ENCODE measurements at regions not wholly inside any gene's neighbourhood (a gene's known extent, or its start where the extent isn't known, plus 50 kb on each side); places are given as distances from the start of the nearest gene placed in this dataset.

- H3K9me3 ChIP-seq, result peaks cover 0 to 5% (median 0%) of the 10 kb centered on the region in 3 donors
- DNase-seq, result no peak
- no peaks in the 10 kb centered on the region for H3K36me3 ChIP-seq
- TF ChIP-seq CTCF (IDR thresholded peaks at IDR 0.05) (no peak), POLR2A (IDR thresholded peaks at IDR 0.05) (no peak)
- H3K27me3 ChIP-seq, result no peaks in the 10 kb centered on the region
- H3K27ac ChIP-seq, result no peak overlapping the region
- no peaks in the 10 kb centered on the region for H3K4me1 ChIP-seq
- H3K4me3 ChIP-seq, result no peak overlapping the region
- intact Hi-C loops (cut with DNase I), result no loop called here
Observed at GRCh38 chr9:24439456-24439855, 106.2 kb downstream of the IZUMO3 start.

- no peak overlapping the region for H3K4me3 ChIP-seq
- 60 to 75% methylated on average over 3 of the region's 3 CpGs for whole genome bisulfite sequencing, 2 donors
- intact Hi-C loops (cut with DNase I), result no loop called here
- H3K36me3 ChIP-seq, result no peaks in the 10 kb centered on the region
- H3K9me3 ChIP-seq, result peaks cover 0 to 5% (median 0%) of the 10 kb centered on the region in 3 donors
- no peaks in the 10 kb centered on the region for H3K27me3 ChIP-seq
- DNase-seq, result no peak
- TF ChIP-seq POLR2A (IDR thresholded peaks at IDR 0.05) (no peak), CTCF (IDR thresholded peaks at IDR 0.05) (no peak)
- no peak overlapping the region for H3K27ac ChIP-seq
- no peaks in the 10 kb centered on the region for H3K4me1 ChIP-seq
Observed at GRCh38 chr9:24438876-24439275, 106.8 kb downstream of the IZUMO3 start.

- TF ChIP-seq CTCF (IDR thresholded peaks at IDR 0.05), result no peak
- intact Hi-C loops (cut with DNase I), result no loop called here
- H3K9me3 ChIP-seq, result peaks cover 0 to 5% (median 0%) of the 10 kb centered on the region in 3 donors
- H3K27me3 ChIP-seq, result no peaks in the 10 kb centered on the region
- no peak for DNase-seq
- no peak overlapping the region for H3K27ac ChIP-seq
- no peaks in the 10 kb centered on the region for H3K36me3 ChIP-seq
- WGBS, 2 donors, result 67 to 83% methylated on average over 1 of the region's 1 CpG
- no peaks in the 10 kb centered on the region for H3K4me1 ChIP-seq
- H3K4me3 ChIP-seq, result no peak overlapping the region
Observed at GRCh38 chr9:24436761-24437160, 108.9 kb downstream of the IZUMO3 start.

- no peaks in the 10 kb centered on the region for H3K36me3 ChIP-seq
- no peaks in the 10 kb centered on the region for H3K4me1 ChIP-seq
- H3K9me3 ChIP-seq, result peaks cover 0 to 5% (median 0%) of the 10 kb centered on the region in 3 donors
- no peak overlapping the region for H3K27ac ChIP-seq
- TF ChIP-seq POLR2A (IDR thresholded peaks at IDR 0.05), result no peak
- no peak for TF ChIP-seq CTCF (IDR thresholded peaks at IDR 0.05)
- no peak for DNase-seq
- no peak overlapping the region for H3K4me3 ChIP-seq
- H3K27me3 ChIP-seq, result no peaks in the 10 kb centered on the region
- 16 to 17% methylated on average over 1 of the region's 1 CpG for WGBS, 2 donors
- intact Hi-C loops (cut with DNase I), result no loop called here
Observed at GRCh38 chr9:24434183-24434582, 111.5 kb downstream of the IZUMO3 start.

- 19 to 47% methylated on average over 1 of the region's 1 CpG for WGBS, 2 donors
- no peaks in the 10 kb centered on the region for H3K36me3 ChIP-seq
Observed at GRCh38 chr9:24416136-24416535, 129.6 kb downstream of the IZUMO3 start.

More at GRCh38 chr9:24416136-24416535, 129.6 kb downstream of the IZUMO3 start:
- H3K4me1 ChIP-seq, result no peaks in the 10 kb centered on the region
- no peaks in the 10 kb centered on the region for H3K27me3 ChIP-seq
- no peak for DNase-seq
- H3K27ac ChIP-seq, result no peak overlapping the region
- intact Hi-C loops (cut with DNase I), result no loop called here
- H3K4me3 ChIP-seq, result no peak overlapping the region
- no peak for TF ChIP-seq POLR2A (IDR thresholded peaks at IDR 0.05)
- no peak for TF ChIP-seq CTCF (IDR thresholded peaks at IDR 0.05)
- no peaks in the 10 kb centered on the region for H3K9me3 ChIP-seq

All from esophagus squamous epithelium (tissue), 5 donors.